ENCODE measurements at regions not wholly inside any gene's neighbourhood (a gene's known extent, or its start where the extent isn't known, plus 50 kb on each side); places are given as distances from the start of the nearest gene placed in this dataset.

DNA sequence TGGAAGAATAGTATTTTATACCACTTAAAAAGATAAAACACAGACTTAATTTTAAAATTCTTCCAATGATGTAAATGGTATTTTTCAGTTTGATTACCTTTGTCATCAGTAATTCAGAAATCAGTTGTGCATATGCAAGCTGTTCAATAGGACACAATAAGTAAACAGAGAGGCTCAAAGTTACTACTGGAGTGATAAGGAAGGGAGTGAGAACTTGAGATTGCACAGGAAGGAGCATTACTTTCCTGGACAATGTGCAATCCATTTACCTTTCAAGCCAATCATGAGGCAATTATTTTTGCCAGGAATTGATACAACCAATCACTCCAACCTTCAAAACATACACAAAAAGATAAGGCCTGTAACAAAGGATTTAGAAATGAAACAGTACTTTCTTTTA is 1024.3 kb downstream of the RAPGEF2 start:
- TF ChIP-seq, protein P1, sequence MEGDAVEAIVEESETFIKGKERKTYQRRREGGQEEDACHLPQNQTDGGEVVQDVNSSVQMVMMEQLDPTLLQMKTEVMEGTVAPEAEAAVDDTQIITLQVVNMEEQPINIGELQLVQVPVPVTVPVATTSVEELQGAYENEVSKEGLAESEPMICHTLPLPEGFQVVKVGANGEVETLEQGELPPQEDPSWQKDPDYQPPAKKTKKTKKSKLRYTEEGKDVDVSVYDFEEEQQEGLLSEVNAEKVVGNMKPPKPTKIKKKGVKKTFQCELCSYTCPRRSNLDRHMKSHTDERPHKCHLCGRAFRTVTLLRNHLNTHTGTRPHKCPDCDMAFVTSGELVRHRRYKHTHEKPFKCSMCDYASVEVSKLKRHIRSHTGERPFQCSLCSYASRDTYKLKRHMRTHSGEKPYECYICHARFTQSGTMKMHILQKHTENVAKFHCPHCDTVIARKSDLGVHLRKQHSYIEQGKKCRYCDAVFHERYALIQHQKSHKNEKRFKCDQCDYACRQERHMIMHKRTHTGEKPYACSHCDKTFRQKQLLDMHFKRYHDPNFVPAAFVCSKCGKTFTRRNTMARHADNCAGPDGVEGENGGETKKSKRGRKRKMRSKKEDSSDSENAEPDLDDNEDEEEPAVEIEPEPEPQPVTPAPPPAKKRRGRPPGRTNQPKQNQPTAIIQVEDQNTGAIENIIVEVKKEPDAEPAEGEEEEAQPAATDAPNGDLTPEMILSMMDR (IDR thresholded peaks at IDR 0.05): no peak
- TF ChIP-seq, protein P2, sequence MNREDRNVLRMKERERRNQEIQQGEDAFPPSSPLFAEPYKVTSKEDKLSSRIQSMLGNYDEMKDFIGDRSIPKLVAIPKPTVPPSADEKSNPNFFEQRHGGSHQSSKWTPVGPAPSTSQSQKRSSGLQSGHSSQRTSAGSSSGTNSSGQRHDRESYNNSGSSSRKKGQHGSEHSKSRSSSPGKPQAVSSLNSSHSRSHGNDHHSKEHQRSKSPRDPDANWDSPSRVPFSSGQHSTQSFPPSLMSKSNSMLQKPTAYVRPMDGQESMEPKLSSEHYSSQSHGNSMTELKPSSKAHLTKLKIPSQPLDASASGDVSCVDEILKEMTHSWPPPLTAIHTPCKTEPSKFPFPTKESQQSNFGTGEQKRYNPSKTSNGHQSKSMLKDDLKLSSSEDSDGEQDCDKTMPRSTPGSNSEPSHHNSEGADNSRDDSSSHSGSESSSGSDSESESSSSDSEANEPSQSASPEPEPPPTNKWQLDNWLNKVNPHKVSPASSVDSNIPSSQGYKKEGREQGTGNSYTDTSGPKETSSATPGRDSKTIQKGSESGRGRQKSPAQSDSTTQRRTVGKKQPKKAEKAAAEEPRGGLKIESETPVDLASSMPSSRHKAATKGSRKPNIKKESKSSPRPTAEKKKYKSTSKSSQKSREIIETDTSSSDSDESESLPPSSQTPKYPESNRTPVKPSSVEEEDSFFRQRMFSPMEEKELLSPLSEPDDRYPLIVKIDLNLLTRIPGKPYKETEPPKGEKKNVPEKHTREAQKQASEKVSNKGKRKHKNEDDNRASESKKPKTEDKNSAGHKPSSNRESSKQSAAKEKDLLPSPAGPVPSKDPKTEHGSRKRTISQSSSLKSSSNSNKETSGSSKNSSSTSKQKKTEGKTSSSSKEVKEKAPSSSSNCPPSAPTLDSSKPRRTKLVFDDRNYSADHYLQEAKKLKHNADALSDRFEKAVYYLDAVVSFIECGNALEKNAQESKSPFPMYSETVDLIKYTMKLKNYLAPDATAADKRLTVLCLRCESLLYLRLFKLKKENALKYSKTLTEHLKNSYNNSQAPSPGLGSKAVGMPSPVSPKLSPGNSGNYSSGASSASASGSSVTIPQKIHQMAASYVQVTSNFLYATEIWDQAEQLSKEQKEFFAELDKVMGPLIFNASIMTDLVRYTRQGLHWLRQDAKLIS (CRISPR knock-in tag; IDR thresholded peaks at IDR 0.05; ENCODE audit: borderline replicate concordance): no peak

Measured in WTC11 (cell line).